DMS79 (cell line): ENCODE measurements at regions not wholly inside any gene's neighbourhood (a gene's known extent, or its start where the extent isn't known, plus 50 kb on each side); places are given as distances from the start of the nearest gene placed in this dataset.

ENCODE experiments used
- DNase-seq: peaks from one replicate; lab custom pipeline; 2025; lab: John Stamatoyannopoulos, UW

GRCh38 chr7:155918720-155919390 lies 106.6 kb upstream of the SHH start:
- no peak for DNase-seq

GRCh38 chr7:155917836-155918430 lies 105.7 kb upstream of the SHH start:
- no peak for DNase-seq

- no peak for DNase-seq
Observed at GRCh38 chr7:155916926-155917655, 104.8 kb upstream of the SHH start.

- DNase-seq = no peak
Observed at GRCh38 chr7:155914341-155914740, 102.1 kb upstream of the SHH start.

GRCh38 chr7:155913719-155914118 lies 101.5 kb upstream of the SHH start:
- no peak for DNase-seq

GRCh38 chr7:155913291-155913690 lies 101.0 kb upstream of the SHH start:
- DNase-seq = no peak

GRCh38 chr7:155911471-155912105 lies 99.3 kb upstream of the SHH start:
- no peak for DNase-seq

- no peak for DNase-seq
Observed at GRCh38 chr7:155908385-155908784, 96.1 kb upstream of the SHH start.

- DNase-seq = peak; percentile 24
Observed at GRCh38 chr7:155907450-155908200, 95.4 kb upstream of the SHH start.

GRCh38 chr7:155901176-155901575 lies 88.9 kb upstream of the SHH start:
- DNase-seq = no peak

- no peak for DNase-seq
Observed at GRCh38 chr7:155899596-155899995, 87.3 kb upstream of the SHH start.

- no peak for DNase-seq
Observed at GRCh38 chr7:155897758-155898386, 85.6 kb upstream of the SHH start.

GRCh38 chr7:155896531-155897263 lies 84.4 kb upstream of the SHH start:
- no peak for DNase-seq

GRCh38 chr7:155893664-155894063 lies 81.4 kb upstream of the SHH start:
- DNase-seq = no peak

GRCh38 chr7:155893176-155893575 lies 80.9 kb upstream of the SHH start:
- DNase-seq = no peak

- DNase-seq = no peak
Observed at GRCh38 chr7:155889636-155890511, 77.6 kb upstream of the SHH start.

GRCh38 chr7:155887174-155887525 lies 74.9 kb upstream of the SHH start:
- DNase-seq = no peak

- no peak for DNase-seq
Observed at GRCh38 chr7:155886391-155887173, 74.3 kb upstream of the SHH start.
